GM18867 (cell line): ENCODE measurements at regions not wholly inside any gene's neighbourhood (a gene's known extent, or its start where the extent isn't known, plus 50 kb on each side); places are given as distances from the start of the nearest gene placed in this dataset.

ENCODE experiments used
- ATAC-seq: cut with Tn5 transposase; IDR thresholded peaks from one replicate; pipeline ENCODE4 v1.9.1; 2021; ENCODE audit warnings: mild to moderate bottlenecking, moderate library complexity; ENCODE audit not compliant: unreplicated experiment

- ATAC-seq, result no peak
Measured at GRCh38 chr1:223486932-223487886, 94.0 kb downstream of the CCDC185 start.

GRCh38 chr1:223487887-223488259 lies 94.7 kb downstream of the CCDC185 start:
- no peak for ATAC-seq

- no peak for ATAC-seq
Measured at GRCh38 chr1:223489439-223489838, 96.2 kb downstream of the CCDC185 start.

GRCh38 chr1:223490256-223490655 lies 97.0 kb downstream of the CCDC185 start:
- no peak for ATAC-seq
